Hepatocyte (in vitro differentiated cells): ENCODE measurements at regions not wholly inside any gene's neighbourhood (a gene's known extent, or its start where the extent isn't known, plus 50 kb on each side); places are given as distances from the start of the nearest gene placed in this dataset.

Experiments used
- DNase-seq: peaks from one replicate; pipeline ENCODE4 v3.0.0-alpha.2; 2016; ENCODE audit warnings: low spot score
- H2AFZ ChIP-seq: fragments of 200-600 bp; sonication (generic); 2 replicates; pipeline ENCODE4 v1.6.0; 2016; ENCODE audit warnings: antibody characterized with exemption, mild to moderate bottlenecking
- H3K27ac ChIP-seq: fragments of 200-600 bp; sonication (generic); 2 replicates; pipeline ENCODE4 v1.5.1; 2016; ENCODE audit warnings: mild to moderate bottlenecking
- H3K27me3 ChIP-seq: fragments of 200-600 bp; sonication (generic); 2 replicates; pipeline ENCODE4 v1.6.1; 2016
- H3K36me3 ChIP-seq: fragments of 200-600 bp; sonication (generic); replicated peaks from 2 replicates; pipeline ENCODE4 v1.5.1; 2016; ENCODE audit warnings: low read depth; ENCODE audit not compliant: insufficient read depth
- H3K4me1 ChIP-seq: fragments of 200-600 bp; sonication (generic); 2 replicates; pipeline ENCODE4 v1.5.1; 2016; ENCODE audit warnings: mild to moderate bottlenecking, moderate library complexity; ENCODE audit not compliant: insufficient read depth
- H3K4me2 ChIP-seq: fragments of 200-600 bp; sonication (generic); 2 replicates; pipeline ENCODE4 v1.6.0; 2016
- H3K4me3 ChIP-seq: fragments of 200-600 bp; sonication (generic); 2 replicates; pipeline ENCODE4 v1.5.1; 2016; ENCODE audit warnings: mild to moderate bottlenecking
- H3K79me2 ChIP-seq: fragments of 200-600 bp; sonication (generic); 2 replicates; pipeline ENCODE4 v1.6.0; 2017; ENCODE audit warnings: mild to moderate bottlenecking
- H3K9me2 ChIP-seq: fragments of 200-600 bp; sonication (generic); replicated peaks from 2 replicates; pipeline ENCODE4 v1.6.0; 2017; ENCODE audit warnings: mild to moderate bottlenecking; ENCODE audit not compliant: insufficient read depth
- H3K9me3 ChIP-seq: fragments of 200-600 bp; sonication (generic); 2 replicates; pipeline ENCODE4 v1.5.1; 2016; ENCODE audit warnings: low read depth, mild to moderate bottlenecking
- H4K20me1 ChIP-seq: fragments of 200-600 bp; sonication (generic); 2 replicates; pipeline ENCODE4 v1.6.0; 2016; ENCODE audit warnings: mild to moderate bottlenecking; ENCODE audit not compliant: insufficient read depth, poor library complexity, severe bottlenecking
- EZH2 ChIP-seq: fragments of 200-600 bp; sonication (generic); IDR thresholded peaks from 2 replicates; pipeline ENCODE4 v1.6.1; 2016; ENCODE audit warnings: antibody characterized with exemption, mild to moderate bottlenecking, borderline replicate concordance
- EZH2phosphoT487 ChIP-seq: fragments of 200-600 bp; sonication (generic); IDR thresholded peaks from one replicate; pipeline ENCODE4 v1.6.1; 2018; ENCODE audit warnings: antibody characterized with exemption, mild to moderate bottlenecking, low read depth, moderate library complexity; ENCODE audit not compliant: unreplicated experiment, severe bottlenecking
- WGBS: methylation state at CpG from one replicate; pipeline ENCODE4 v1.1.6; 2016; ENCODE audit warnings: low lambda C conversion rate; ENCODE audit errors: missing lambda C conversion rate; 5-methylcytosine and 5-hydroxymethylcytosine counted together
- TF ChIP-seq, protein P1 (sequence below): fragments of 200-600 bp; sonication (generic); IDR thresholded peaks from 2 replicates; pipeline ENCODE4 v1.5.1; 2016; ENCODE audit warnings: antibody characterized with exemption, mild to moderate bottlenecking; ENCODE audit not compliant: poor library complexity

DNA sequence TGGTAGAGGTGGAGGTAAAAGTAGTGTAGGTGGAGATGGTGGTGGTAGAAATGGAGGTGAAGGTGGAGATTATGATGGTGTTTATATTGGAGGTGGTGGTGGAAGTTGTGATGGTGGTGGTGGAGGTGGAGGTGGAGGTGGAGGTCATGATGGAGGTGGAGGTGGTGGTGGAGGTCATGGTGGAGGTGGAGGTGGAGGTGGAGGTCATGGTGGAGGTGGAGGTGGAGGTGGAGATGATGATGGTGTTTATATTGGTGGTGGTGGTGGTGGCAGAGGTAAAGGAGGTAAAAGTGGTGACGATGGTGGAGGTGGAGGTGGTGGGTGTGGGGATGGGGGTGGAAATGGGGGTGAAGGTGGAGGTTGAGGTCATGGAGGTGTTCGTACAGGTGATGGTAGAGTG lies 107.8 kb downstream of the ASB7 start:
- H4K20me1 ChIP-seq = no peaks in the 10 kb centered on the region
- 100% methylated on average over 1 of the region's 2 CpGs for WGBS
- H3K4me1 ChIP-seq = peaks cover 15% of the 10 kb centered on the region
- no peaks in the 10 kb centered on the region for H3K36me3 ChIP-seq
- no peak for DNase-seq
- no peak overlapping the region for H3K27ac ChIP-seq
- no peak overlapping the region for H3K4me3 ChIP-seq
- no peaks in the 10 kb centered on the region for H3K9me2 ChIP-seq
- no peak overlapping the region for H3K4me2 ChIP-seq
- H3K9me3 ChIP-seq = no peaks in the 10 kb centered on the region
- H3K27me3 ChIP-seq = no peaks in the 10 kb centered on the region
- H2AFZ ChIP-seq = no peak overlapping the region
- H3K79me2 ChIP-seq = no peaks in the 10 kb centered on the region
- TF ChIP-seq EZH2phosphoT487 = no peak
- TF ChIP-seq, protein P1, sequence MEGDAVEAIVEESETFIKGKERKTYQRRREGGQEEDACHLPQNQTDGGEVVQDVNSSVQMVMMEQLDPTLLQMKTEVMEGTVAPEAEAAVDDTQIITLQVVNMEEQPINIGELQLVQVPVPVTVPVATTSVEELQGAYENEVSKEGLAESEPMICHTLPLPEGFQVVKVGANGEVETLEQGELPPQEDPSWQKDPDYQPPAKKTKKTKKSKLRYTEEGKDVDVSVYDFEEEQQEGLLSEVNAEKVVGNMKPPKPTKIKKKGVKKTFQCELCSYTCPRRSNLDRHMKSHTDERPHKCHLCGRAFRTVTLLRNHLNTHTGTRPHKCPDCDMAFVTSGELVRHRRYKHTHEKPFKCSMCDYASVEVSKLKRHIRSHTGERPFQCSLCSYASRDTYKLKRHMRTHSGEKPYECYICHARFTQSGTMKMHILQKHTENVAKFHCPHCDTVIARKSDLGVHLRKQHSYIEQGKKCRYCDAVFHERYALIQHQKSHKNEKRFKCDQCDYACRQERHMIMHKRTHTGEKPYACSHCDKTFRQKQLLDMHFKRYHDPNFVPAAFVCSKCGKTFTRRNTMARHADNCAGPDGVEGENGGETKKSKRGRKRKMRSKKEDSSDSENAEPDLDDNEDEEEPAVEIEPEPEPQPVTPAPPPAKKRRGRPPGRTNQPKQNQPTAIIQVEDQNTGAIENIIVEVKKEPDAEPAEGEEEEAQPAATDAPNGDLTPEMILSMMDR = no peak
- no peak for TF ChIP-seq EZH2

DNA sequence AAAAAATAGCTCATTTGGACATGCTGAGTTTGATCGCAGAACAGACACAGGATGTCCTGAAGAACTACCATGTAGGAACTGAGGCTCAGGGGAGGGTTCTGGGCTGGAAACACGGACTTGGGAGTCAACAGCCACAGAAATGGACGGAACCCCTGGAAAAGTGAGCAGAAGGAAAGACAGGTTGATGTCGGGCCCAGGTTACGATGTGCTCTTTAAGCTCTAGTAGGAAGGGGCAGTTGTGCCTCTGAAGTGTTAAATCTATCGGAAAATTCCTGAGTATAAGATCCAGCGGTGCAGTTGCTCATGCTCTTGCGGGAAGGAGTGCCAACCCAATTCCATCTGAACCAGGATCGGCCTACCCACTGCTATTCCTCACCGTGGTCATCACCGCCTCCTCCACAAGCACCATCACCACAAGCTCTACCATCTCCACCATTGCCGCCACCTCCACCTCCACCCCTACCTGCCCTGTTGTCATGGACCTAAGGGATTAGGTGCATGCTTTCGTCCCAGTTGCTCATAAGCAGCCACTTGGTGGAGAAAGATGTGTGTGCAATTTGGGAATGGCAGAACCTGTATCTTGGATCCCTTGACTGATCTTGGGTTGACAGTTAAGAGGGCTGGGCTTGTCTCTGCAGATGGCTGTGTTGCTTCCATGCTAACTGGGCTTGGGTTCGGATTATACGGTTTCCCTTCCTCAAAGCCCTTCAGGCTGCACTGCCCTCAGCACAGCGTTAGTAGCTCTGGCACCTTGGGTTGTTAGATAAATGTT lies 108.5 kb downstream of the ASB7 start:
- Histone ChIP-seq H3K4me3 (no peak overlapping the region), H3K9me3 (no peaks in the 10 kb centered on the region), H3K27me3 (no peaks in the 10 kb centered on the region), H3K4me1 (peaks cover 15% of the 10 kb centered on the region), H4K20me1 (no peaks in the 10 kb centered on the region), H2AFZ (no peak overlapping the region), H3K27ac (no peak overlapping the region), H3K36me3 (no peaks in the 10 kb centered on the region), H3K9me2 (no peaks in the 10 kb centered on the region), H3K79me2 (no peaks in the 10 kb centered on the region), H3K4me2 (no peak overlapping the region)
- TF ChIP-seq EZH2 (no peak), EZH2phosphoT487 (no peak)
- TF ChIP-seq, protein P1 = no peak
- 97% methylated on average over 16 of the region's 16 CpGs for WGBS
- DNase-seq = no peak

DNA sequence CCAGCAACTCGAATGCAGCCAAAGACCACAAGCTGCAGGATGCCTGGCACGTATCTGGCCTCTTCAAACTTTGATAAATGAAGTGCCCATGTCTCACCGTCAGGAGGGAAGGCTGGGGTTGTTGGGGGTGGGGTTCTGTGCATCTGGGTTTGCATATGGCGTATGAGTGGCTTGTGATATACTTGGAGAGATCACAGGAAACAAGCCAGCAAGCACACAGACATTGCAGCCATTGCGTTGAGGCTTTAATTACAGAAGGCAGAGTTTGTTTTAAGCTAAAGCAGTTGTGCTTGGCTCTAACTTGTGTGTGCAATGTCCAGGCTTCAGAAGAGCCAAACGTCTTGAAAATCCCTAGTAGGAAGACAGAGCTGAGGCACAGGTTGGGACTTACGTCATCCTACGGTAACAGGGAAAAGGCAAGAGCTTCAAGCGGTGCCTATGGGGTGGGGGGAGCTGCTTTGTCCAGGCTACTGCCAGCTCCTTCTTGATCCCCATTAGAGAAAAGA lies 109.2 kb downstream of the ASB7 start:
- H2AFZ ChIP-seq = no peak overlapping the region
- no peak overlapping the region for H3K4me3 ChIP-seq
- no peak overlapping the region for H3K4me2 ChIP-seq
- no peak overlapping the region for H3K27ac ChIP-seq
- H3K27me3 ChIP-seq = no peaks in the 10 kb centered on the region
- TF ChIP-seq EZH2phosphoT487 (no peak), EZH2 (no peak)
- TF ChIP-seq, protein P1 = no peak
- no peaks in the 10 kb centered on the region for H3K9me2 ChIP-seq
- H3K9me3 ChIP-seq = no peaks in the 10 kb centered on the region
- WGBS = 62% methylated on average over 9 of the region's 9 CpGs
- no peak for DNase-seq
- no peaks in the 10 kb centered on the region for H4K20me1 ChIP-seq
- peaks cover 15% of the 10 kb centered on the region for H3K4me1 ChIP-seq
- no peaks in the 10 kb centered on the region for H3K36me3 ChIP-seq
- H3K79me2 ChIP-seq = no peaks in the 10 kb centered on the region
